ENCODE measurements at regions not wholly inside any gene's neighbourhood (a gene's known extent, or its start where the extent isn't known, plus 50 kb on each side); places are given as distances from the start of the nearest gene placed in this dataset.

GRCh38 chr5:123261752-123262151 lies 161.5 kb downstream of the CEP120 start:
- ATAC-seq (no peak), DNase-seq (no peak)
- intact Hi-C loops (cut with DNase I) = no loop called here

GRCh38 chr5:123249446-123249845 lies 160.4 kb downstream of the PRDM6 start:
- DNase-seq (no peak), ATAC-seq (no peak)
- intact Hi-C loops (cut with DNase I) = no loop called here

- intact Hi-C loops (cut with DNase I) = no loop called here
- ATAC-seq (no peak), DNase-seq (no peak)
These were observed 156.6 kb downstream of the PRDM6 start for GRCh38 chr5:123245689-123246088.

- intact Hi-C loops (cut with DNase I) = no loop called here
- ATAC-seq (no peak), DNase-seq (no peak)
These were observed 155.4 kb downstream of the PRDM6 start for GRCh38 chr5:123244458-123244857.
